Stimulated activated CD8-positive, alpha-beta memory T cell treated with anti-CD3 and anti-CD28 coated beads, Interleukin-12 subunit alpha, Interleukin-12 subunit beta, amount 100 ng/mL, for 24 hours (primary cell): ENCODE measurements at regions not wholly inside any gene's neighbourhood (a gene's known extent, or its start where the extent isn't known, plus 50 kb on each side); places are given as distances from the start of the nearest gene placed in this dataset.
"Not testable (repeated sequence)": the region's sequence is repeated elsewhere in the genome, so short reads cannot be mapped to it uniquely, and the experiment has no call there.

Experiments
- DNase-seq: peaks from one replicate; pipeline ENCODE4 v3.0.0-alpha.2; 2020; ENCODE audit errors: extremely low read depth

- no peak for DNase-seq
Measured at GRCh38 chr10:8173243-8173865, 118.9 kb downstream of the GATA3 start.

- no peak for DNase-seq
Measured at GRCh38 chr10:8173866-8174243, 119.4 kb downstream of the GATA3 start.

- no peak for DNase-seq
Measured at GRCh38 chr10:8174762-8175161, 120.3 kb downstream of the GATA3 start.

- DNase-seq, result not testable (repeated sequence)
Measured at GRCh38 chr10:8177526-8177925, 123.0 kb downstream of the GATA3 start.

- not testable (repeated sequence) for DNase-seq
Measured at GRCh38 chr10:8179773-8180172, 125.3 kb downstream of the GATA3 start.

- DNase-seq, result no peak
Measured at GRCh38 chr10:8180360-8181109, 126.0 kb downstream of the GATA3 start.

- no peak for DNase-seq
Measured at GRCh38 chr10:8181496-8182157, 127.1 kb downstream of the GATA3 start.

- no peak for DNase-seq
Measured at GRCh38 chr10:8182806-8183205, 128.3 kb downstream of the GATA3 start.

- no peak for DNase-seq
Measured at GRCh38 chr10:8183241-8183704, 128.8 kb downstream of the GATA3 start.

GRCh38 chr10:8187171-8187666 is 132.7 kb downstream of the GATA3 start:
- DNase-seq, result no peak

GRCh38 chr10:8189458-8189857 is 135.0 kb downstream of the GATA3 start:
- DNase-seq, result no peak

- DNase-seq, result no peak
Measured at GRCh38 chr10:8192301-8192700, 137.8 kb downstream of the GATA3 start.

- no peak for DNase-seq
Measured at GRCh38 chr10:8193546-8193945, 139.1 kb downstream of the GATA3 start.

- no peak for DNase-seq
Measured at GRCh38 chr10:8194050-8194449, 139.6 kb downstream of the GATA3 start.

GRCh38 chr10:8206882-8207281 is 152.4 kb downstream of the GATA3 start:
- no peak for DNase-seq

GRCh38 chr10:8211631-8212030 is 157.1 kb downstream of the GATA3 start:
- DNase-seq, result no peak

GRCh38 chr10:8213735-8214134 is 159.2 kb downstream of the GATA3 start:
- no peak for DNase-seq

- DNase-seq, result no peak
Measured at GRCh38 chr10:8214587-8214986, 160.1 kb downstream of the GATA3 start.

GRCh38 chr10:8216893-8217292 is 162.4 kb downstream of the GATA3 start:
- no peak for DNase-seq

- DNase-seq, result no peak
Measured at GRCh38 chr10:8221451-8221850, 167.0 kb downstream of the GATA3 start.

GRCh38 chr10:8224591-8224990 is 170.1 kb downstream of the GATA3 start:
- no peak for DNase-seq

- DNase-seq, result no peak
Measured at GRCh38 chr10:8225187-8225586, 170.7 kb downstream of the GATA3 start.

- DNase-seq, result no peak
Measured at GRCh38 chr10:8227246-8227645, 172.8 kb downstream of the GATA3 start.
